Tibial nerve (tissue), 3 donors: ENCODE measurements at regions not wholly inside any gene's neighbourhood (a gene's known extent, or its start where the extent isn't known, plus 50 kb on each side); places are given as distances from the start of the nearest gene placed in this dataset.

Experiments used
- CTCF ChIP-seq, 5 experiments: fragments of 200-600 bp in 3 of 5; fragments of 450-650 bp in 2 of 5; sonication (generic) in 3 of 5; IDR thresholded peaks; one replicate each; pipeline ENCODE4 v1.5.1; 2016 to 2019; ENCODE audit warnings: antibody characterized with exemption in 5 of 5, mild to moderate bottlenecking in 3 of 5, moderate library complexity in 2 of 5
- POLR2A ChIP-seq, 2 donors: fragments of 450-650 bp; IDR thresholded peaks; one replicate each; pipeline ENCODE4 v1.6.1; 2017; ENCODE audit warnings: antibody characterized with exemption in 2 of 2, mild to moderate bottlenecking in 2 of 2, moderate library complexity in 2 of 2

- TF ChIP-seq CTCF (IDR thresholded peaks at IDR 0.05), result no peak
- TF ChIP-seq POLR2A (IDR thresholded peaks at IDR 0.05), result no peak
Measured at GRCh38 chr9:31790720-31791119, 593.7 kb upstream of the ACO1 start.
